ENCODE measurements at regions not wholly inside any gene's neighbourhood (a gene's known extent, or its start where the extent isn't known, plus 50 kb on each side); places are given as distances from the start of the nearest gene placed in this dataset.

GRCh38 chr4:23991444-23991843 is 101.6 kb upstream of the PPARGC1A start:
- no peak for TF ChIP-seq POLR2A (IDR thresholded peaks at IDR 0.05)
- TF ChIP-seq CTCF (IDR thresholded peaks at IDR 0.05 in 4 of 5, conservative IDR thresholded peaks at IDR 0.05 in 1 of 5), result no peak
